ENCODE measurements at regions not wholly inside any gene's neighbourhood (a gene's known extent, or its start where the extent isn't known, plus 50 kb on each side); places are given as distances from the start of the nearest gene placed in this dataset.

DNA sequence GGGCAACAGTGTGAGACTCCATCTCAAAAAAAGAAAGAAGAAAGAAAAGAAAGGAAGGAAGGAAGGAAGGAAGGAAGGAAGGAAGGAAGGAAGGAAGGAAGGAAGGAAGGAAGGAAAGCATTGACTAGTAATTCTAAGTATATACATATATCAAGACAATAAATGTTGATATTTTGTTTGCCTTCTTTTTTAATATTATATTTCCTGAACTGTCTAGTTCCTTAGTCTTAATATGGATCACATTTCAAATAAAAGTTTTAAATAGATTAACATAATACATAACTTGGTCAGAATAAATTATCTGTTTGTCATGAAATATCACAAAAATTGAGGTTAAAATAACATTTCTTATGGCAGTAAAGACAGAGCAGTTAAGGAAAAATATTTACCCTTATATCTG, 1448.4 kb upstream of the C9orf72 start:
- no peaks in the 10 kb centered on the region for H3K4me1 ChIP-seq (ENCODE audit: control insufficient read depth, insufficient read depth, low read length)
- no peak overlapping the region for H3K27ac ChIP-seq (ENCODE audit: extremely low read depth, low read depth, low read length)
- POLR2A ChIA-PET: no interaction called here
- H3K9me3 ChIP-seq (ENCODE audit: control insufficient read depth, insufficient read depth, low read depth, low read length): no peaks in the 10 kb centered on the region
- no peak overlapping the region for H3K4me3 ChIP-seq (ENCODE audit: low read depth, low read length)
- H3K36me3 ChIP-seq (ENCODE audit: control insufficient read depth in 2 of 2, insufficient read depth in 1 of 2, low read length in 2 of 2): no peaks in the 10 kb centered on the region
- CTCF ChIA-PET: no interaction called here
- TF ChIP-seq HOXC10 (CRISPR knock-in tag; IDR thresholded peaks at IDR 0.05) (no peak), ZNF112 (tag by site-specific recombination; IDR thresholded peaks at IDR 0.05) (no peak), HOXA7 (CRISPR knock-in tag; IDR thresholded peaks at IDR 0.05; ENCODE audit: borderline replicate concordance) (no peak)

DNA sequence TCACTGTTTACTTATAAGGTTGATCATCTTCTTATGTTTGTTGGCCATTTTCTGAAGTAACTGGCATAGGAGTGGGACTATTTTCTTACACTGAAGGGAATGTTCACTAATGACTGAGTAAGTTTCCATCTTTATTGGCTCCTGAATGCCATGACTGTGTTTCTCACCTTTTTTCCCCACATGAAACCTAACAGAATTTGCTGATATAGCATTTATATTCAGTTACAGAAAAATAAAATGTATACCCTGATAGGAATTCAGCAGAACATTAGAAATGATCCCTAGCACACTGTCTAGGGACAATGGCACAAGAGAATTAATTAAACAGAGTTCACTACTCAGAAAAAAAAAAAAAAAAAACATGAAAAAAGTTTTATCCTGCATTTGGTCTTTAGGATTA, 1465.1 kb upstream of the C9orf72 start:
- CTCF ChIA-PET: no interaction called here
- no peaks in the 10 kb centered on the region for H3K4me1 ChIP-seq (ENCODE audit: control insufficient read depth, insufficient read depth, low read length)
- POLR2A ChIA-PET: no interaction called here
- H3K27ac ChIP-seq (ENCODE audit: extremely low read depth, low read depth, low read length): no peak overlapping the region
- no peaks in the 10 kb centered on the region for H3K9me3 ChIP-seq (ENCODE audit: control insufficient read depth, insufficient read depth, low read depth, low read length)
- H3K4me3 ChIP-seq (ENCODE audit: low read depth, low read length): no peak overlapping the region
- H3K36me3 ChIP-seq (ENCODE audit: control insufficient read depth in 2 of 2, insufficient read depth in 1 of 2, low read length in 2 of 2): no peaks in the 10 kb centered on the region
- TF ChIP-seq ZNF404 (tag by site-specific recombination; IDR thresholded peaks at IDR 0.05) (no peak), BCL11B (tag by site-specific recombination; IDR thresholded peaks at IDR 0.05; ENCODE audit: low read depth) (no peak), BCL11A (tag by site-specific recombination; IDR thresholded peaks at IDR 0.05; ENCODE audit: low read depth) (no peak), ZNF544 (tag by site-specific recombination; IDR thresholded peaks at IDR 0.05) (no peak), ZNF843 (tag by site-specific recombination; IDR thresholded peaks at IDR 0.05) (no peak), SCRT1 (tag by site-specific recombination; IDR thresholded peaks at IDR 0.05; ENCODE audit: borderline replicate concordance) (no peak), ZNF37A (tag by site-specific recombination; IDR thresholded peaks at IDR 0.05) (no peak), ZNF354C (tag by site-specific recombination; IDR thresholded peaks at IDR 0.05; ENCODE audit: borderline replicate concordance, low read depth) (no peak), ZNF510 (tag by site-specific recombination; IDR thresholded peaks at IDR 0.05; ENCODE audit: insufficient replicate concordance) (no peak), ZNF423 (tag by site-specific recombination; IDR thresholded peaks at IDR 0.05) (no peak), ZNF350 (tag by site-specific recombination; IDR thresholded peaks at IDR 0.05) (no peak), ZNF670 (tag by site-specific recombination; IDR thresholded peaks at IDR 0.05; ENCODE audit: low read depth) (no peak), ZNF747 (tag by site-specific recombination; IDR thresholded peaks at IDR 0.05) (no peak)
- TF ChIP-seq, protein P1, sequence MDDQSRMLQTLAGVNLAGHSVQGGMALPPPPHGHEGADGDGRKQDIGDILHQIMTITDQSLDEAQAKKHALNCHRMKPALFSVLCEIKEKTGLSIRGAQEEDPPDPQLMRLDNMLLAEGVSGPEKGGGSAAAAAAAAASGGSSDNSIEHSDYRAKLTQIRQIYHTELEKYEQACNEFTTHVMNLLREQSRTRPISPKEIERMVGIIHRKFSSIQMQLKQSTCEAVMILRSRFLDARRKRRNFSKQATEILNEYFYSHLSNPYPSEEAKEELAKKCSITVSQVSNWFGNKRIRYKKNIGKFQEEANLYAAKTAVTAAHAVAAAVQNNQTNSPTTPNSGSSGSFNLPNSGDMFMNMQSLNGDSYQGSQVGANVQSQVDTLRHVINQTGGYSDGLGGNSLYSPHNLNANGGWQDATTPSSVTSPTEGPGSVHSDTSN (CRISPR knock-in tag; IDR thresholded peaks at IDR 0.05): no peak
- TF ChIP-seq, protein P2, sequence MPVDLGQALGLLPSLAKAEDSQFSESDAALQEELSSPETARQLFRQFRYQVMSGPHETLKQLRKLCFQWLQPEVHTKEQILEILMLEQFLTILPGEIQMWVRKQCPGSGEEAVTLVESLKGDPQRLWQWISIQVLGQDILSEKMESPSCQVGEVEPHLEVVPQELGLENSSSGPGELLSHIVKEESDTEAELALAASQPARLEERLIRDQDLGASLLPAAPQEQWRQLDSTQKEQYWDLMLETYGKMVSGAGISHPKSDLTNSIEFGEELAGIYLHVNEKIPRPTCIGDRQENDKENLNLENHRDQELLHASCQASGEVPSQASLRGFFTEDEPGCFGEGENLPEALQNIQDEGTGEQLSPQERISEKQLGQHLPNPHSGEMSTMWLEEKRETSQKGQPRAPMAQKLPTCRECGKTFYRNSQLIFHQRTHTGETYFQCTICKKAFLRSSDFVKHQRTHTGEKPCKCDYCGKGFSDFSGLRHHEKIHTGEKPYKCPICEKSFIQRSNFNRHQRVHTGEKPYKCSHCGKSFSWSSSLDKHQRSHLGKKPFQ (tag by site-specific recombination; IDR thresholded peaks at IDR 0.05): no peak
- TF ChIP-seq, protein P3, sequence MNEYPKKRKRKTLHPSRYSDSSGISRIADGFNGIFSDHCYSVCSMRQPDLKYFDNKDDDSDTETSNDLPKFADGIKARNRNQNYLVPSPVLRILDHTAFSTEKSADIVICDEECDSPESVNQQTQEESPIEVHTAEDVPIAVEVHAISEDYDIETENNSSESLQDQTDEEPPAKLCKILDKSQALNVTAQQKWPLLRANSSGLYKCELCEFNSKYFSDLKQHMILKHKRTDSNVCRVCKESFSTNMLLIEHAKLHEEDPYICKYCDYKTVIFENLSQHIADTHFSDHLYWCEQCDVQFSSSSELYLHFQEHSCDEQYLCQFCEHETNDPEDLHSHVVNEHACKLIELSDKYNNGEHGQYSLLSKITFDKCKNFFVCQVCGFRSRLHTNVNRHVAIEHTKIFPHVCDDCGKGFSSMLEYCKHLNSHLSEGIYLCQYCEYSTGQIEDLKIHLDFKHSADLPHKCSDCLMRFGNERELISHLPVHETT (tag by site-specific recombination; IDR thresholded peaks at IDR 0.05): no peak
- TF ChIP-seq, protein P4, sequence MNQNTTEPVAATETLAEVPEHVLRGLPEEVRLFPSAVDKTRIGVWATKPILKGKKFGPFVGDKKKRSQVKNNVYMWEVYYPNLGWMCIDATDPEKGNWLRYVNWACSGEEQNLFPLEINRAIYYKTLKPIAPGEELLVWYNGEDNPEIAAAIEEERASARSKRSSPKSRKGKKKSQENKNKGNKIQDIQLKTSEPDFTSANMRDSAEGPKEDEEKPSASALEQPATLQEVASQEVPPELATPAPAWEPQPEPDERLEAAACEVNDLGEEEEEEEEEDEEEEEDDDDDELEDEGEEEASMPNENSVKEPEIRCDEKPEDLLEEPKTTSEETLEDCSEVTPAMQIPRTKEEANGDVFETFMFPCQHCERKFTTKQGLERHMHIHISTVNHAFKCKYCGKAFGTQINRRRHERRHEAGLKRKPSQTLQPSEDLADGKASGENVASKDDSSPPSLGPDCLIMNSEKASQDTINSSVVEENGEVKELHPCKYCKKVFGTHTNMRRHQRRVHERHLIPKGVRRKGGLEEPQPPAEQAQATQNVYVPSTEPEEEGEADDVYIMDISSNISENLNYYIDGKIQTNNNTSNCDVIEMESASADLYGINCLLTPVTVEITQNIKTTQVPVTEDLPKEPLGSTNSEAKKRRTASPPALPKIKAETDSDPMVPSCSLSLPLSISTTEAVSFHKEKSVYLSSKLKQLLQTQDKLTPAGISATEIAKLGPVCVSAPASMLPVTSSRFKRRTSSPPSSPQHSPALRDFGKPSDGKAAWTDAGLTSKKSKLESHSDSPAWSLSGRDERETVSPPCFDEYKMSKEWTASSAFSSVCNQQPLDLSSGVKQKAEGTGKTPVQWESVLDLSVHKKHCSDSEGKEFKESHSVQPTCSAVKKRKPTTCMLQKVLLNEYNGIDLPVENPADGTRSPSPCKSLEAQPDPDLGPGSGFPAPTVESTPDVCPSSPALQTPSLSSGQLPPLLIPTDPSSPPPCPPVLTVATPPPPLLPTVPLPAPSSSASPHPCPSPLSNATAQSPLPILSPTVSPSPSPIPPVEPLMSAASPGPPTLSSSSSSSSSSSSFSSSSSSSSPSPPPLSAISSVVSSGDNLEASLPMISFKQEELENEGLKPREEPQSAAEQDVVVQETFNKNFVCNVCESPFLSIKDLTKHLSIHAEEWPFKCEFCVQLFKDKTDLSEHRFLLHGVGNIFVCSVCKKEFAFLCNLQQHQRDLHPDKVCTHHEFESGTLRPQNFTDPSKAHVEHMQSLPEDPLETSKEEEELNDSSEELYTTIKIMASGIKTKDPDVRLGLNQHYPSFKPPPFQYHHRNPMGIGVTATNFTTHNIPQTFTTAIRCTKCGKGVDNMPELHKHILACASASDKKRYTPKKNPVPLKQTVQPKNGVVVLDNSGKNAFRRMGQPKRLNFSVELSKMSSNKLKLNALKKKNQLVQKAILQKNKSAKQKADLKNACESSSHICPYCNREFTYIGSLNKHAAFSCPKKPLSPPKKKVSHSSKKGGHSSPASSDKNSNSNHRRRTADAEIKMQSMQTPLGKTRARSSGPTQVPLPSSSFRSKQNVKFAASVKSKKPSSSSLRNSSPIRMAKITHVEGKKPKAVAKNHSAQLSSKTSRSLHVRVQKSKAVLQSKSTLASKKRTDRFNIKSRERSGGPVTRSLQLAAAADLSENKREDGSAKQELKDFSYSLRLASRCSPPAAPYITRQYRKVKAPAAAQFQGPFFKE (tag by site-specific recombination; IDR thresholded peaks at IDR 0.05; ENCODE audit: borderline replicate concordance): no peak
- TF ChIP-seq, protein P5, sequence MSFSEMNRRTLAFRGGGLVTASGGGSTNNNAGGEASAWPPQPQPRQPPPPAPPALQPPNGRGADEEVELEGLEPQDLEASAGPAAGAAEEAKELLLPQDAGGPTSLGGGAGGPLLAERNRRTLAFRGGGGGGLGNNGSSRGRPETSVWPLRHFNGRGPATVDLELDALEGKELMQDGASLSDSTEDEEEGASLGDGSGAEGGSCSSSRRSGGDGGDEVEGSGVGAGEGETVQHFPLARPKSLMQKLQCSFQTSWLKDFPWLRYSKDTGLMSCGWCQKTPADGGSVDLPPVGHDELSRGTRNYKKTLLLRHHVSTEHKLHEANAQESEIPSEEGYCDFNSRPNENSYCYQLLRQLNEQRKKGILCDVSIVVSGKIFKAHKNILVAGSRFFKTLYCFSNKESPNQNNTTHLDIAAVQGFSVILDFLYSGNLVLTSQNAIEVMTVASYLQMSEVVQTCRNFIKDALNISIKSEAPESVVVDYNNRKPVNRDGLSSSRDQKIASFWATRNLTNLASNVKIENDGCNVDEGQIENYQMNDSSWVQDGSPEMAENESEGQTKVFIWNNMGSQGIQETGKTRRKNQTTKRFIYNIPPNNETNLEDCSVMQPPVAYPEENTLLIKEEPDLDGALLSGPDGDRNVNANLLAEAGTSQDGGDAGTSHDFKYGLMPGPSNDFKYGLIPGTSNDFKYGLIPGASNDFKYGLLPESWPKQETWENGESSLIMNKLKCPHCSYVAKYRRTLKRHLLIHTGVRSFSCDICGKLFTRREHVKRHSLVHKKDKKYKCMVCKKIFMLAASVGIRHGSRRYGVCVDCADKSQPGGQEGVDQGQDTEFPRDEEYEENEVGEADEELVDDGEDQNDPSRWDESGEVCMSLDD (tag by site-specific recombination; IDR thresholded peaks at IDR 0.05): no peak
- TF ChIP-seq, protein P6, sequence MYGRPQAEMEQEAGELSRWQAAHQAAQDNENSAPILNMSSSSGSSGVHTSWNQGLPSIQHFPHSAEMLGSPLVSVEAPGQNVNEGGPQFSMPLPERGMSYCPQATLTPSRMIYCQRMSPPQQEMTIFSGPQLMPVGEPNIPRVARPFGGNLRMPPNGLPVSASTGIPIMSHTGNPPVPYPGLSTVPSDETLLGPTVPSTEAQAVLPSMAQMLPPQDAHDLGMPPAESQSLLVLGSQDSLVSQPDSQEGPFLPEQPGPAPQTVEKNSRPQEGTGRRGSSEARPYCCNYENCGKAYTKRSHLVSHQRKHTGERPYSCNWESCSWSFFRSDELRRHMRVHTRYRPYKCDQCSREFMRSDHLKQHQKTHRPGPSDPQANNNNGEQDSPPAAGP (tag by site-specific recombination; IDR thresholded peaks at IDR 0.05): no peak

All from HEK293 (cell line).